Activated naive CD4-positive, alpha-beta T cell treated with anti-CD3 and anti-CD28 coated beads, Interleukin-2, amount 50 U/mL, for 24 hours (primary cell): ENCODE measurements at regions not wholly inside any gene's neighbourhood (a gene's known extent, or its start where the extent isn't known, plus 50 kb on each side); places are given as distances from the start of the nearest gene placed in this dataset.
"Not testable (repeated sequence)": the region's sequence is repeated elsewhere in the genome, so short reads cannot be mapped to it uniquely, and the experiment has no call there.

Source experiments
- H3K27ac Mint-ChIP-seq: one replicate; pipeline ENCODE4 v1.8.0; 2021; ENCODE audit warnings: mild to moderate bottlenecking, mixed read lengths
- H3K27me3 Mint-ChIP-seq: one replicate; pipeline ENCODE4 v1.8.0; 2021; ENCODE audit warnings: mixed read lengths
- H3K36me3 Mint-ChIP-seq: one replicate; pipeline ENCODE4 v1.8.0; 2021; ENCODE audit warnings: mixed read lengths
- H3K4me1 Mint-ChIP-seq: one replicate; pipeline ENCODE4 v1.8.0; 2021; ENCODE audit warnings: mixed read lengths
- H3K4me3 Mint-ChIP-seq: one replicate; pipeline ENCODE4 v1.8.0; 2021; ENCODE audit warnings: mild to moderate bottlenecking, mixed read lengths
- H3K9me3 Mint-ChIP-seq: one replicate; pipeline ENCODE4 v1.8.0; 2021; ENCODE audit warnings: mixed read lengths

- H3K4me1 Mint-ChIP-seq = no peaks in the 10 kb centered on the region
- H3K9me3 Mint-ChIP-seq = no peaks in the 10 kb centered on the region
- H3K36me3 Mint-ChIP-seq = no peaks in the 10 kb centered on the region
- no peak overlapping the region for H3K27ac Mint-ChIP-seq
- H3K27me3 Mint-ChIP-seq = no peaks in the 10 kb centered on the region
- no peak overlapping the region for H3K4me3 Mint-ChIP-seq
Observed at GRCh38 chr3:104180906-104181305, 1185.8 kb upstream of the ALCAM start.

GRCh38 chr3:104190681-104191080, 1176.0 kb upstream of the ALCAM start:
- no peak overlapping the region for H3K27ac Mint-ChIP-seq
- H3K4me1 Mint-ChIP-seq = no peaks in the 10 kb centered on the region
- no peaks in the 10 kb centered on the region for H3K27me3 Mint-ChIP-seq
- H3K36me3 Mint-ChIP-seq = no peaks in the 10 kb centered on the region
- no peaks in the 10 kb centered on the region for H3K9me3 Mint-ChIP-seq
- H3K4me3 Mint-ChIP-seq = no peak overlapping the region

- H3K9me3 Mint-ChIP-seq = no peaks in the 10 kb centered on the region
- H3K27ac Mint-ChIP-seq = no peak overlapping the region
- no peaks in the 10 kb centered on the region for H3K4me1 Mint-ChIP-seq
- H3K36me3 Mint-ChIP-seq = no peaks in the 10 kb centered on the region
- H3K27me3 Mint-ChIP-seq = no peaks in the 10 kb centered on the region
- H3K4me3 Mint-ChIP-seq = no peak overlapping the region
Observed at GRCh38 chr3:104198131-104198530, 1168.6 kb upstream of the ALCAM start.

- Mint-ChIP-seq H3K27me3 (no peaks in the 10 kb centered on the region), H3K4me3 (no peak overlapping the region), H3K4me1 (no peaks in the 10 kb centered on the region), H3K36me3 (no peaks in the 10 kb centered on the region), H3K9me3 (peaks cover 5% of the 10 kb centered on the region), H3K27ac (no peak overlapping the region)
Observed at GRCh38 chr3:104206925-104207324, 1159.8 kb upstream of the ALCAM start.

- peaks cover under 1% of the 10 kb centered on the region for H3K9me3 Mint-ChIP-seq
Observed at GRCh38 chr3:104214277-104214676, 1152.4 kb upstream of the ALCAM start.

GRCh38 chr3:104214937-104215336, 1151.8 kb upstream of the ALCAM start:
- Mint-ChIP-seq H3K36me3 (no peaks in the 10 kb centered on the region), H3K27me3 (no peaks in the 10 kb centered on the region), H3K27ac (no peak overlapping the region), H3K4me1 (no peaks in the 10 kb centered on the region), H3K4me3 (no peak overlapping the region), H3K9me3 (no peaks in the 10 kb centered on the region)

More at GRCh38 chr3:104214277-104214676, 1152.4 kb upstream of the ALCAM start:
- H3K27me3 Mint-ChIP-seq = no peaks in the 10 kb centered on the region
- H3K4me1 Mint-ChIP-seq = no peaks in the 10 kb centered on the region
- no peak overlapping the region for H3K27ac Mint-ChIP-seq
- H3K36me3 Mint-ChIP-seq = no peaks in the 10 kb centered on the region
- H3K4me3 Mint-ChIP-seq = no peak overlapping the region

- H3K4me3 Mint-ChIP-seq, H3K27me3 Mint-ChIP-seq, H3K9me3 Mint-ChIP-seq, H3K36me3 Mint-ChIP-seq, H3K27ac Mint-ChIP-seq, H3K4me1 Mint-ChIP-seq: not testable (repeated sequence)
Observed at GRCh38 chr3:104219046-104219445, 1147.7 kb upstream of the ALCAM start.

GRCh38 chr3:104234442-104235194, 1132.1 kb upstream of the ALCAM start:
- Mint-ChIP-seq H3K27me3 (no peaks in the 10 kb centered on the region), H3K4me1 (no peaks in the 10 kb centered on the region), H3K9me3 (no peaks in the 10 kb centered on the region)

GRCh38 chr3:104244680-104245220, 1122.0 kb upstream of the ALCAM start:
- Mint-ChIP-seq H3K4me1 (no peaks in the 10 kb centered on the region), H3K27ac (no peak overlapping the region), H3K9me3 (peaks cover 14% of the 10 kb centered on the region), H3K27me3 (peaks cover 2% of the 10 kb centered on the region), H3K4me3 (no peak overlapping the region), H3K36me3 (no peaks in the 10 kb centered on the region)

More at GRCh38 chr3:104234442-104235194, 1132.1 kb upstream of the ALCAM start:
- Mint-ChIP-seq H3K27ac (no peak overlapping the region), H3K36me3 (no peaks in the 10 kb centered on the region), H3K4me3 (no peak overlapping the region)

- Mint-ChIP-seq H3K4me3 (no peak overlapping the region), H3K4me1 (no peaks in the 10 kb centered on the region), H3K27me3 (peaks cover 2% of the 10 kb centered on the region), H3K27ac (no peak overlapping the region), H3K9me3 (peaks cover 14% of the 10 kb centered on the region), H3K36me3 (no peaks in the 10 kb centered on the region)
Observed at GRCh38 chr3:104245261-104245660, 1121.4 kb upstream of the ALCAM start.

GRCh38 chr3:104245981-104246380, 1120.7 kb upstream of the ALCAM start:
- Mint-ChIP-seq H3K9me3 (peaks cover 12% of the 10 kb centered on the region), H3K27ac (no peak overlapping the region), H3K4me3 (no peak overlapping the region), H3K4me1 (no peaks in the 10 kb centered on the region), H3K27me3 (peaks cover 2% of the 10 kb centered on the region), H3K36me3 (no peaks in the 10 kb centered on the region)

- Mint-ChIP-seq H3K9me3 (no peaks in the 10 kb centered on the region), H3K27me3 (no peaks in the 10 kb centered on the region), H3K36me3 (no peaks in the 10 kb centered on the region), H3K27ac (no peak overlapping the region), H3K4me3 (no peak overlapping the region), H3K4me1 (no peaks in the 10 kb centered on the region)
Observed at GRCh38 chr3:104257486-104257885, 1109.2 kb upstream of the ALCAM start.

GRCh38 chr3:104263477-104263876, 1103.2 kb upstream of the ALCAM start:
- Mint-ChIP-seq H3K9me3 (no peaks in the 10 kb centered on the region), H3K27me3 (no peaks in the 10 kb centered on the region), H3K4me3 (no peak overlapping the region), H3K36me3 (no peaks in the 10 kb centered on the region), H3K4me1 (no peaks in the 10 kb centered on the region), H3K27ac (no peak overlapping the region)

GRCh38 chr3:104266219-104266618, 1100.5 kb upstream of the ALCAM start:
- not testable (repeated sequence) for H3K27ac Mint-ChIP-seq, H3K4me3 Mint-ChIP-seq, H3K9me3 Mint-ChIP-seq, H3K27me3 Mint-ChIP-seq, H3K4me1 Mint-ChIP-seq, H3K36me3 Mint-ChIP-seq

- no peaks in the 10 kb centered on the region for H3K27me3 Mint-ChIP-seq
- H3K27ac Mint-ChIP-seq = no peak overlapping the region
- no peaks in the 10 kb centered on the region for H3K36me3 Mint-ChIP-seq
- H3K9me3 Mint-ChIP-seq = no peaks in the 10 kb centered on the region
- H3K4me1 Mint-ChIP-seq = no peaks in the 10 kb centered on the region
- no peak overlapping the region for H3K4me3 Mint-ChIP-seq
Observed at GRCh38 chr3:104269771-104270170, 1096.9 kb upstream of the ALCAM start.

GRCh38 chr3:104273046-104273649, 1093.6 kb upstream of the ALCAM start:
- Mint-ChIP-seq H3K4me3 (no peak overlapping the region), H3K4me1 (no peaks in the 10 kb centered on the region), H3K27ac (no peak overlapping the region), H3K36me3 (no peaks in the 10 kb centered on the region), H3K9me3 (no peaks in the 10 kb centered on the region), H3K27me3 (no peaks in the 10 kb centered on the region)
